ENCODE measurements at regions not wholly inside any gene's neighbourhood (a gene's known extent, or its start where the extent isn't known, plus 50 kb on each side); places are given as distances from the start of the nearest gene placed in this dataset.

DNA sequence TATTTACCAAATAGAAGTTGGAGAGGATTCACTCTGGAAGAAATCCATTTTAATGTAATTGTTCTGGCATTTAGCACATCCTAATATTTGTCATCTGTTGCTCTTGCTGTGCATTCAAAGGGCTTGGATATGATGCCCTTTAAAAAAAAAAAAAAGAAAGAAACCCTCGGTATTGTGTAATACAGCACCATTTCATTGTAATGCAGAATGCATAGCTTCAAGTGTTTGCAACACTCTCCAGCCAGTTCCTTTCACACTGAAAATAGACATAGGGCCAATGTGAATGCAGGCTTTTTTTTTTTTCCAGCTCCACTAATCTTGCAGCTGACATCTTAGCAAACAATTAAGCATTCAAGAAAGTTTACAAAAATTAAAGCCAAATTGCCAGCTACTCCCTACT is 197.4 kb upstream of the POU3F2 start:
- H3K9ac ChIP-seq (ENCODE audit: extremely low read depth, low read length, poor library complexity, severe bottlenecking), result no peak overlapping the region
- Mint-ChIP-seq H3K4me3 (no peak overlapping the region), H3K36me3 (ENCODE audit: low read depth) (no peaks in the 10 kb centered on the region), H3K9me3 (no peaks in the 10 kb centered on the region), H3K27me3 (ENCODE audit: insufficient read depth) (peaks cover 3% of the 10 kb centered on the region), H3K4me1 (peaks cover 29% of the 10 kb centered on the region), H3K27ac (no peak overlapping the region)
- H3K4me1 ChIP-seq (ENCODE audit: control insufficient read depth, insufficient read depth, low read length), result peaks cover under 1% of the 10 kb centered on the region
- no peaks in the 10 kb centered on the region for H3K36me3 ChIP-seq (ENCODE audit: control insufficient read depth, insufficient read depth, low read length)
- H3K27ac ChIP-seq (ENCODE audit: low read depth, low read length), result peak overlapping the region; percentile 67
- TF ChIP-seq, protein P1, sequence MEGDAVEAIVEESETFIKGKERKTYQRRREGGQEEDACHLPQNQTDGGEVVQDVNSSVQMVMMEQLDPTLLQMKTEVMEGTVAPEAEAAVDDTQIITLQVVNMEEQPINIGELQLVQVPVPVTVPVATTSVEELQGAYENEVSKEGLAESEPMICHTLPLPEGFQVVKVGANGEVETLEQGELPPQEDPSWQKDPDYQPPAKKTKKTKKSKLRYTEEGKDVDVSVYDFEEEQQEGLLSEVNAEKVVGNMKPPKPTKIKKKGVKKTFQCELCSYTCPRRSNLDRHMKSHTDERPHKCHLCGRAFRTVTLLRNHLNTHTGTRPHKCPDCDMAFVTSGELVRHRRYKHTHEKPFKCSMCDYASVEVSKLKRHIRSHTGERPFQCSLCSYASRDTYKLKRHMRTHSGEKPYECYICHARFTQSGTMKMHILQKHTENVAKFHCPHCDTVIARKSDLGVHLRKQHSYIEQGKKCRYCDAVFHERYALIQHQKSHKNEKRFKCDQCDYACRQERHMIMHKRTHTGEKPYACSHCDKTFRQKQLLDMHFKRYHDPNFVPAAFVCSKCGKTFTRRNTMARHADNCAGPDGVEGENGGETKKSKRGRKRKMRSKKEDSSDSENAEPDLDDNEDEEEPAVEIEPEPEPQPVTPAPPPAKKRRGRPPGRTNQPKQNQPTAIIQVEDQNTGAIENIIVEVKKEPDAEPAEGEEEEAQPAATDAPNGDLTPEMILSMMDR (conservative IDR thresholded peaks at IDR 0.05), result no peak
- whole genome bisulfite sequencing, 2 experiments (ENCODE audit: insufficient coverage in 1 of 2, insufficient read length in 1 of 2), result 26% methylated on average over 1 of the region's 1 CpG; no CpG with 5 or more reads in 1 of the 2 experiments
- no peak for DNase-seq
- no peak overlapping the region for H3K4me3 ChIP-seq (ENCODE audit: low read length)
- H3K9me3 ChIP-seq (ENCODE audit: control insufficient read depth, low read length), result no peaks in the 10 kb centered on the region
- peaks cover 7% of the 10 kb centered on the region for H3K27me3 ChIP-seq (ENCODE audit: control insufficient read depth, insufficient read depth, low read length, poor library complexity, severe bottlenecking)

DNA sequence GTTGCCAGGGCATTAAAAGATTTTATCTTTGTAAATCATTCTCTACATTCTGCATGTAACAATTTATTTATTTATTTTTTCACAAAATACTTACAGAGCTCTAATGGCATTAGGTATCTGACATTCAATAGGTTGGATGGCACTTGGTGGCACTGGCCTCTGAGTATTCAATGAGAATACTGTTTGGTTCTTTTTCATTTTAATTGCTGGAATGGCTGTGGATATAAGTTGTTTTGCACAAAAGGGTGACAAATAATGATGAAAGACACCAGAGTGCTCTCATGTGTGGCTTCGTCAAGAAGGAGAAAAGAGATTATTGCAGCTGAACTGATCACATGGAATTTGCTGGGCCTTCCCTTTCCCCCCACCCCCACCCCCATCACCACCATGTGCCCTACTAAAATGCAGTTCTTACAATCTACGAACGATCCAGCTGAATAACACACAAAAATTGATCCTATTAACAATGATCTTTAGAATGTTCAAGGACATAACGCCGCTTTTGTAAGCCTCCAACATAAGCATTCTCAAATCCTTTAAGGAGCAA is 195.2 kb upstream of the POU3F2 start:
- Mint-ChIP-seq H3K27me3 (ENCODE audit: insufficient read depth) (no peaks in the 10 kb centered on the region), H3K4me1 (peaks cover 28% of the 10 kb centered on the region), H3K4me3 (no peak overlapping the region), H3K36me3 (ENCODE audit: low read depth) (no peaks in the 10 kb centered on the region), H3K27ac (no peak overlapping the region), H3K9me3 (no peaks in the 10 kb centered on the region)
- WGBS, 2 experiments (ENCODE audit: insufficient coverage in 1 of 2, insufficient read length in 1 of 2), result 83 to 89% methylated on average over 4 to 5 of the region's 5 CpGs
- Histone ChIP-seq H3K9ac (ENCODE audit: extremely low read depth, low read length, poor library complexity, severe bottlenecking) (no peak overlapping the region), H3K9me3 (ENCODE audit: control insufficient read depth, low read length) (no peaks in the 10 kb centered on the region), H3K36me3 (ENCODE audit: control insufficient read depth, insufficient read depth, low read length) (no peaks in the 10 kb centered on the region), H3K27me3 (ENCODE audit: control insufficient read depth, insufficient read depth, low read length, poor library complexity, severe bottlenecking) (no peaks in the 10 kb centered on the region), H3K27ac (ENCODE audit: low read depth, low read length) (peak overlapping the region; percentile 94), H3K4me1 (ENCODE audit: control insufficient read depth, insufficient read depth, low read length) (peaks cover 9% of the 10 kb centered on the region), H3K4me3 (ENCODE audit: low read length) (no peak overlapping the region)
- no peak for DNase-seq
- TF ChIP-seq, protein P1 (conservative IDR thresholded peaks at IDR 0.05), result no peak

DNA sequence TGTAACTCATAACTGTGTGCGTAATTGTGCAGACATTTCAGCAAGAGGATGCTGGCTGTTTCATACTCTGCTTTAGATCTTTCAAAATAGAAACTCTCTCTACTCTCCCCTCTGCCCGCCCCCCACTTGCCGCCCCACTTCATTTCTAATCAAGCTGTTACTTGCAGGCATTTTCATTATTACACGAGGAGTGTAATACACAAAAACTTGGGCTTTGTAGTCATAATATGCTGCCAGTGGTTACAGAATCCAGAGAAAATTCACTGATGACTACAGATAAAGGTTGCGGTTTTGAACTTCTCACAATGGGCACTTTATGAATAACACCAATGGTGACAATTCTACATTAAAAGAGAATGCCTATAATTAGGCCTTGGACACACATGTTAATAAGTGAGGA is 194.0 kb upstream of the POU3F2 start:
- no peaks in the 10 kb centered on the region for H3K36me3 Mint-ChIP-seq (ENCODE audit: low read depth)
- Histone ChIP-seq H3K9ac (ENCODE audit: extremely low read depth, low read length, poor library complexity, severe bottlenecking) (no peak overlapping the region), H3K4me3 (ENCODE audit: low read length) (no peak overlapping the region), H3K27ac (ENCODE audit: low read depth, low read length) (peak overlapping the region; percentile 94), H3K4me1 (ENCODE audit: control insufficient read depth, insufficient read depth, low read length) (peaks cover 12% of the 10 kb centered on the region), H3K9me3 (ENCODE audit: control insufficient read depth, low read length) (no peaks in the 10 kb centered on the region), H3K27me3 (ENCODE audit: control insufficient read depth, insufficient read depth, low read length, poor library complexity, severe bottlenecking) (no peaks in the 10 kb centered on the region), H3K36me3 (ENCODE audit: control insufficient read depth, insufficient read depth, low read length) (no peaks in the 10 kb centered on the region)
- no peak for DNase-seq
- H3K4me3 Mint-ChIP-seq, result no peak overlapping the region
- H3K9me3 Mint-ChIP-seq, result no peaks in the 10 kb centered on the region
- H3K27ac Mint-ChIP-seq, result no peak overlapping the region
- peaks cover 25% of the 10 kb centered on the region for H3K4me1 Mint-ChIP-seq
- no peaks in the 10 kb centered on the region for H3K27me3 Mint-ChIP-seq (ENCODE audit: insufficient read depth)
- 96 to 97% methylated on average over 4 to 5 of the region's 5 CpGs for WGBS, 2 experiments (ENCODE audit: insufficient coverage in 1 of 2, insufficient read length in 1 of 2)
- TF ChIP-seq, protein P1 (conservative IDR thresholded peaks at IDR 0.05), result no peak
